ENCODE measurements at regions not wholly inside any gene's neighbourhood (a gene's known extent, or its start where the extent isn't known, plus 50 kb on each side); places are given as distances from the start of the nearest gene placed in this dataset.

DNA sequence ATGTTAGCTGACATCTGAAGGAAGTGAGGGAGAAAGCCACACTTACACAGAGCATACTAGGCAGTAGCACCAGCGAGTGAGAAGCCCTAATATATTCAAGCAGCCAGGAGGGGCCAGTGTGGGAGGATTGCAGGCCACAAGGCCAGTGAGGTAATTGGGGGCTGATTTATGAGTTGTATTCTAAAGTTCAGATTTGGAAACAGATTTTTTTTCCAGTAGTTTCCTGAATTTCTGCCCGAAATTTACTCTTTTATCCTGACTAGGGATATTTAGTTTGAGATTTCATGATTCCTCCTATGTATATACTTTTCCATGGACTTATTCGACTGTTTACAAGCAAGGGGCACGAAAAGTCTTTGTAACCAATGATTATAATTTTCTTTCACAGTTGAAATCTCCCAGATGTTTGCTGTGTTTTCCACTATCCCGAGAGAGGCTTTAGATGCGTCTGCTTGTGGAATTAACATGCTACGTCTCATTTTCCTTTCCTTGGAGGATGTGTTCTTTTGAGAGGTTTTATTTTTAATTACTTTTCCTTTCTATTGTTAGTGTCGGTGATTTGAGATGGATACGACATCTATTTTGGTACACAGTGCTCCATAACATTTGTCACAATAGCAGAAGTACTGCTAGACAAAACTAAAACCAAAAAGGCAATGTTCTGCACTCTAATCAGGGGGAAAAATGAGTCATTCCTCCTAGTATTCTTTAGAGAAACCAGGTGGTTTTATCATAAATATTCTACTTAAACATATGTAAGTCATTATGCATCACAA lies 356.3 kb upstream of the HSF2 start:
- DNase-seq: peak in 1 of 2 donors; percentile 3
- 73% methylated on average over 5 of the region's 9 CpGs for WGBS (ENCODE audit: insufficient coverage)
- peak overlapping the region in 1 of 2 donors; percentile 80 for H3K27ac Mint-ChIP-seq

GRCh38 chr6:122048570-122048969 lies 350.9 kb upstream of the HSF2 start:
- no peaks in the 10 kb centered on the region for H3K9me3 ChIP-seq (ENCODE audit: control insufficient read depth, insufficient read depth, low read length)
- no peaks in the 10 kb centered on the region for H3K27me3 ChIP-seq (ENCODE audit: control insufficient read depth, insufficient read depth, low read length)
- TF ChIP-seq, protein P1, sequence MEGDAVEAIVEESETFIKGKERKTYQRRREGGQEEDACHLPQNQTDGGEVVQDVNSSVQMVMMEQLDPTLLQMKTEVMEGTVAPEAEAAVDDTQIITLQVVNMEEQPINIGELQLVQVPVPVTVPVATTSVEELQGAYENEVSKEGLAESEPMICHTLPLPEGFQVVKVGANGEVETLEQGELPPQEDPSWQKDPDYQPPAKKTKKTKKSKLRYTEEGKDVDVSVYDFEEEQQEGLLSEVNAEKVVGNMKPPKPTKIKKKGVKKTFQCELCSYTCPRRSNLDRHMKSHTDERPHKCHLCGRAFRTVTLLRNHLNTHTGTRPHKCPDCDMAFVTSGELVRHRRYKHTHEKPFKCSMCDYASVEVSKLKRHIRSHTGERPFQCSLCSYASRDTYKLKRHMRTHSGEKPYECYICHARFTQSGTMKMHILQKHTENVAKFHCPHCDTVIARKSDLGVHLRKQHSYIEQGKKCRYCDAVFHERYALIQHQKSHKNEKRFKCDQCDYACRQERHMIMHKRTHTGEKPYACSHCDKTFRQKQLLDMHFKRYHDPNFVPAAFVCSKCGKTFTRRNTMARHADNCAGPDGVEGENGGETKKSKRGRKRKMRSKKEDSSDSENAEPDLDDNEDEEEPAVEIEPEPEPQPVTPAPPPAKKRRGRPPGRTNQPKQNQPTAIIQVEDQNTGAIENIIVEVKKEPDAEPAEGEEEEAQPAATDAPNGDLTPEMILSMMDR (IDR thresholded peaks at IDR 0.05): no peak
- H3K36me3 Mint-ChIP-seq: no peaks in the 10 kb centered on the region
- peaks cover 4 to 5% of the 10 kb centered on the region in 2 donors for H3K9me3 Mint-ChIP-seq
- ATAC-seq (no peak), DNase-seq (no peak)
- no peak overlapping the region for H3K27ac Mint-ChIP-seq
- H3K4me1 Mint-ChIP-seq: peaks cover under 1 to 3% of the 10 kb centered on the region in 2 donors
- no peaks in the 10 kb centered on the region for H3K36me3 ChIP-seq (ENCODE audit: control insufficient read depth, insufficient read depth, low read length)
- intact Hi-C loops (cut with micrococcal nuclease): no loop called here
- no peaks in the 10 kb centered on the region for H3K27me3 Mint-ChIP-seq (ENCODE audit: low read depth in 2 of 2)
- H3K4me3 ChIP-seq (ENCODE audit: low read length): no peak overlapping the region
- H3K4me3 Mint-ChIP-seq: no peak overlapping the region
- H3K4me1 ChIP-seq (ENCODE audit: control insufficient read depth, insufficient read depth, low read length): no peaks in the 10 kb centered on the region
- 100% methylated on average over 1 of the region's 3 CpGs for WGBS (ENCODE audit: insufficient coverage)
- no peak overlapping the region for H3K27ac ChIP-seq (ENCODE audit: low read length)

More for the DNA sequence above, 356.3 kb upstream of the HSF2 start:
- H3K27ac ChIP-seq (ENCODE audit: low read length): no peak overlapping the region
- peak; percentile 84 to 87 (median 87) for ATAC-seq
- Mint-ChIP-seq H3K4me1 (peaks cover 20 to 22% of the 10 kb centered on the region in 2 donors), H3K27me3 (ENCODE audit: low read depth in 2 of 2) (no peaks in the 10 kb centered on the region), H3K4me3 (no peak overlapping the region), H3K36me3 (no peaks in the 10 kb centered on the region), H3K9me3 (peaks cover 2% of the 10 kb centered on the region in 2 donors)
- TF ChIP-seq, protein P1 (IDR thresholded peaks at IDR 0.05): no peak
- peaks cover 7% of the 10 kb centered on the region for H3K4me1 ChIP-seq (ENCODE audit: control insufficient read depth, insufficient read depth, low read length)
- no peaks in the 10 kb centered on the region for H3K27me3 ChIP-seq (ENCODE audit: control insufficient read depth, insufficient read depth, low read length)
- H3K9me3 ChIP-seq (ENCODE audit: control insufficient read depth, insufficient read depth, low read length): no peaks in the 10 kb centered on the region
- H3K36me3 ChIP-seq (ENCODE audit: control insufficient read depth, insufficient read depth, low read length): no peaks in the 10 kb centered on the region
- H3K4me3 ChIP-seq (ENCODE audit: low read length): no peak overlapping the region
- intact Hi-C loops (cut with micrococcal nuclease): no loop called here

- H3K36me3 ChIP-seq (ENCODE audit: control insufficient read depth, insufficient read depth, low read length): no peaks in the 10 kb centered on the region
- no peak overlapping the region for H3K4me3 Mint-ChIP-seq
- H3K27ac Mint-ChIP-seq: no peak overlapping the region
- H3K36me3 Mint-ChIP-seq: no peaks in the 10 kb centered on the region
- peaks cover 4 to 5% of the 10 kb centered on the region in 2 donors for H3K9me3 Mint-ChIP-seq
- ATAC-seq (no peak), DNase-seq (no peak)
- no peaks in the 10 kb centered on the region for H3K27me3 Mint-ChIP-seq (ENCODE audit: low read depth in 2 of 2)
- no peaks in the 10 kb centered on the region for H3K4me1 Mint-ChIP-seq
- intact Hi-C loops (cut with micrococcal nuclease): no loop called here
- H3K27me3 ChIP-seq (ENCODE audit: control insufficient read depth, insufficient read depth, low read length): no peaks in the 10 kb centered on the region
- H3K9me3 ChIP-seq (ENCODE audit: control insufficient read depth, insufficient read depth, low read length): no peaks in the 10 kb centered on the region
- TF ChIP-seq, protein P1 (IDR thresholded peaks at IDR 0.05): no peak
- H3K4me3 ChIP-seq (ENCODE audit: low read length): no peak overlapping the region
- no peak overlapping the region for H3K27ac ChIP-seq (ENCODE audit: low read length)
- WGBS (ENCODE audit: insufficient coverage): 82% methylated on average over 5 of the region's 6 CpGs
- no peaks in the 10 kb centered on the region for H3K4me1 ChIP-seq (ENCODE audit: control insufficient read depth, insufficient read depth, low read length)
Observed at GRCh38 chr6:122049341-122049740, 350.1 kb upstream of the HSF2 start.
